A673 (cell line): ENCODE measurements at regions not wholly inside any gene's neighbourhood (a gene's known extent, or its start where the extent isn't known, plus 50 kb on each side); places are given as distances from the start of the nearest gene placed in this dataset.
"Not testable (repeated sequence)": the region's sequence is repeated elsewhere in the genome, so short reads cannot be mapped to it uniquely, and the experiment has no call there.

Experiments used
- BruUV-seq: library from RNA; stranded (reverse); fragments of 400-500 nt; replicated peaks from 2 replicates; lab custom pipeline; 2021; lab: Mats Ljungman, UMichigan
- CTCF ChIA-PET: fragments of 300-600 bp; sonication (Branson Sonifier 250); formaldehyde crosslinking; loops from one replicate; lab custom pipeline; 2022; ENCODE audit warnings: antibody characterized with exemption; lab: Charles Lee
- POLR2A ChIA-PET: fragments of 300-600 bp; sonication (Branson Sonifier 250); formaldehyde crosslinking; loops from one replicate; lab custom pipeline; 2022; ENCODE audit warnings: antibody characterized with exemption; ENCODE audit not compliant: low non-redundant PET; lab: Charles Lee
- DNase-seq: peaks from one replicate; pipeline ENCODE4 v3.0.0-alpha.2; 2015; ENCODE audit warnings: low spot score
- H3K27ac ChIP-seq: fragments of 200-600 bp; sonication (generic); 2 replicates; pipeline ENCODE4 v1.5.1; 2016; ENCODE audit warnings: mixed run types, low read depth, mild to moderate bottlenecking, mixed read lengths, antibody characterized with exemption, low read length; ENCODE audit not compliant: poor library complexity, severe bottlenecking
- H3K27me3 ChIP-seq: fragments of 200-600 bp; sonication (generic); replicated peaks from 2 replicates; pipeline ENCODE4 v1.6.1; 2017; ENCODE audit warnings: mixed run types, low read depth, mild to moderate bottlenecking, mixed read lengths, antibody characterized with exemption, low read length; ENCODE audit not compliant: insufficient read depth, poor library complexity
- H3K36me3 ChIP-seq: fragments of 200-600 bp; sonication (generic); 2 replicates; pipeline ENCODE4 v1.6.1; 2016; ENCODE audit warnings: mixed run types, mild to moderate bottlenecking, mixed read lengths, antibody characterized with exemption, low read length; ENCODE audit not compliant: insufficient read depth, poor library complexity, severe bottlenecking
- H3K4me1 ChIP-seq: fragments of 200-600 bp; sonication (generic); 2 replicates; pipeline ENCODE4 v1.6.1; 2017; ENCODE audit warnings: mixed run types, mild to moderate bottlenecking, mixed read lengths, antibody characterized with exemption, low read length; ENCODE audit not compliant: insufficient read depth, poor library complexity, severe bottlenecking
- H3K4me3 ChIP-seq: fragments of 200-600 bp; sonication (generic); 2 replicates; pipeline ENCODE4 v1.5.1; 2016; ENCODE audit warnings: low read depth, mixed run types, mild to moderate bottlenecking, mixed read lengths, low read length; ENCODE audit not compliant: poor library complexity, severe bottlenecking
- H3K9me3 ChIP-seq: fragments of 200-600 bp; sonication (generic); 2 replicates; pipeline ENCODE4 v1.6.1; 2016; ENCODE audit warnings: mixed run types, low read depth, mild to moderate bottlenecking, mixed read lengths, antibody characterized with exemption, low read length; ENCODE audit not compliant: poor library complexity, severe bottlenecking
- intact Hi-C: fragments of 100-400 bp; cut with micrococcal nuclease; formaldehyde crosslinking; loops from one replicate; pipeline ENCODE4 v1.10.0; 2022; ENCODE audit not compliant: unreplicated experiment

DNA sequence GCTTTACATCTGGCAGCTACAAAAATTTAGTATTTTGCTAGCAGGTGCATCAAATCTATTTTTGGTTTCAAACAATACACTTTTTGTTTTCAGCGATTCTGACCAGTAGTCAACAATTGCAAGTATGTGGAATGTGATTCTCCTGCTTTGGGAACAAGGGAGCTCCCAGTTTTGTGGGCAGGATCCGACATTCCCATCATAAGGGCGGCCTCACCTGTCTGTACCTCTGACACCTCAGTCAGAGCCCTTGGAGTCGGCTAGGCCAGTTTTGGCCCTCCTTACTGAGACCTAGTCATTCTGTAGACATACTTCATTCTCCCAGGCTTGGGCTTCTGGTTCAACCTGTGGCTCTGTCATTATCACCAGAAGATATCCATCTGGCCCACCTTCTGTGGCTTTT is 269.0 kb upstream of the PLGLB2 start:
- POLR2A ChIA-PET, H3K9me3 ChIP-seq, intact Hi-C loops, CTCF ChIA-PET, H3K27ac ChIP-seq, BruUV-seq, H3K36me3 ChIP-seq, H3K27me3 ChIP-seq, DNase-seq, H3K4me3 ChIP-seq, H3K4me1 ChIP-seq: not testable (repeated sequence)

DNA sequence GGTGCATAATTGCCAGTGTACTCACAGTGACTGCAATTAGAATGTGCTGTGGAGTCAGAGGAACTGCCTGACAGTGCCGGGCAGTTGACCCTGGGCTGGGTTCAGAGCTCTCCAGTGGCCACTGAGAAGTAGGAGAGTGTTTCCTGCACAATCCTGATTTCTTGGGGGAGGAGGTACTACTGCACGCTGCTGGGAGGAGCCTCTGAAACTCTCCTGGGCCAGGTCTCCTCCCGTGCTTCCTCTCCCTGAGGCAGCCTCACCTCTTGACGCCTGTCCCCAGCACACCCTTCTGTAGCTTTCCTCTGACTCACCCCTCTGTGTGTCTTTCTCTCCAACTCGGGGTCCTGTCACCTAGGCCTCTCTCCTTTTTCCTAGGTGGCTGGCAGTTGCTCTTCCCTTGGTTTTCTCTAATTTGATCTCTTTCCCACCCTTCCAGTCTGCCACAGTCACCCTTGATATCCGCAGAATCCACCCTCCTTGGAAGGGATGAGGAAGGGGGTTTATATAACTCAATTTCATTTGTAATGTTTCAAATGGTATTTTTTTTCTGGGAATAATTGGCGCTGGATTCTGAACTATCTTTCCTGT is 264.7 kb upstream of the PLGLB2 start:
- DNase-seq = not testable (repeated sequence)

DNA sequence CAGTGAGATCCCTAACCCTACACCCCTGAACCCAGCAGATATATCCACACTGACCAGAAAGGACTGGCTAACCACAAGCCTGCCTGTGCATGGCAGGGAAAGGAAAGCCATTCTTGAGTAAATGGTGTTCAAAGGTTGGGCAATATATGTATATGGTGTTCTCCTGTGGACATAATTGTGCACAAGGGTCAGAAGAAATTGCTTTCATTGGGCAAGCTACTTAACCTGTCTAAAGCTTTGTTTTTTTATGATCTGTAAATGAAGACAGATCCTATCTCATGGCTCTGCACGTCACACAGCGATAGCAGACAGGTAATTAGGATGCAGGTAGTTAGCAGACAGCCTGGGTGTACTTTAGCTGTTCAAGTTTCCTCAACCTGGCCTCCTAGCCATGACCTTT is 263.5 kb upstream of the PLGLB2 start:
- CTCF ChIA-PET, POLR2A ChIA-PET, H3K27ac ChIP-seq, H3K4me3 ChIP-seq, DNase-seq, H3K4me1 ChIP-seq, BruUV-seq, H3K36me3 ChIP-seq, intact Hi-C loops, H3K27me3 ChIP-seq, H3K9me3 ChIP-seq: not testable (repeated sequence)

More for the DNA sequence above, 264.7 kb upstream of the PLGLB2 start:
- CTCF ChIA-PET, intact Hi-C loops, H3K9me3 ChIP-seq, H3K4me3 ChIP-seq, H3K36me3 ChIP-seq, H3K4me1 ChIP-seq, H3K27me3 ChIP-seq, H3K27ac ChIP-seq, POLR2A ChIA-PET, BruUV-seq: not testable (repeated sequence)

DNA sequence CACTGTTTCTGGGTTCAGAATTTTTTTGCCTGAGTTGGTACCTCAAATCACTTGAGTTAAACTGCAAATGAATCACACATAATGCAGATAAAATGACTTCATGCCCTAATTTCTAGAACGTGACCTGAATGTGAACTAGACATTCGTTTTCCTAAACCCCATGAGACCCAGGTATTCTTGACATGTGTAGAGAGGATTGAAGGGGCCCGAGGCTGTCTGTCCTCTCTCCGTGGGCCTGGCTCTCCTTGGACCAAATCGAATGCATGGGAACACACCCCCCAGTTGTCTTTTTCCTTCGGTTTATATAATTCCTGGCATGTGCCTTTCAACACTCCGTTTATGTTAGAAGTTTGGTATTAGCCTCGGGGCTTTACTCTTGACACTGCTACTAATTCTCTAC is 262.4 kb upstream of the PLGLB2 start:
- POLR2A ChIA-PET, H3K4me1 ChIP-seq: not testable (repeated sequence)

DNA sequence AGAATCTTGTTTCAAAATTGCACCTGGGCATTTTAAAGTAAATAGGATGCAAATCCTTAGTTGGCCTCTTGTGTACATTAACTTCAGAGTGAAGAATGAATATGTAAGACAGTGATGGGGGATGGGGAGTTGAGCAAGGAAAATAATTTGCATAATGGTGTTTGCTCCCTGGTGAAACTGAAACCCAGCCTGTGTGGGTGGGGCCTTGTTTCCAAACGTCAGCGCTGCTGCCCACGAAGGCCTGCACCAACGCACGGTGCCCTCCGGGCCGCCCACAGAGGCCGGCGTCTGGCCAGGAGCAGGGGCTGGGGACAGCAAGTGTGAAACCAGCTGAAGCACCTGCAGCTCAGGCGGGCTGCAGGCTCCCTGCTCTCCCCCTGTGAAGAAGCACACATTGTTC is 262.0 kb upstream of the PLGLB2 start:
- H3K9me3 ChIP-seq, BruUV-seq, DNase-seq, H3K27me3 ChIP-seq, intact Hi-C loops, H3K36me3 ChIP-seq, H3K27ac ChIP-seq, H3K4me1 ChIP-seq, CTCF ChIA-PET, POLR2A ChIA-PET: not testable (repeated sequence)
- H3K4me3 ChIP-seq = peak overlapping the region; percentile 27

More for the DNA sequence above, 262.4 kb upstream of the PLGLB2 start:
- BruUV-seq, H3K27me3 ChIP-seq, H3K36me3 ChIP-seq, intact Hi-C loops, H3K9me3 ChIP-seq, DNase-seq, H3K27ac ChIP-seq, CTCF ChIA-PET: not testable (repeated sequence)
- H3K4me3 ChIP-seq = peak overlapping the region; percentile 27

DNA sequence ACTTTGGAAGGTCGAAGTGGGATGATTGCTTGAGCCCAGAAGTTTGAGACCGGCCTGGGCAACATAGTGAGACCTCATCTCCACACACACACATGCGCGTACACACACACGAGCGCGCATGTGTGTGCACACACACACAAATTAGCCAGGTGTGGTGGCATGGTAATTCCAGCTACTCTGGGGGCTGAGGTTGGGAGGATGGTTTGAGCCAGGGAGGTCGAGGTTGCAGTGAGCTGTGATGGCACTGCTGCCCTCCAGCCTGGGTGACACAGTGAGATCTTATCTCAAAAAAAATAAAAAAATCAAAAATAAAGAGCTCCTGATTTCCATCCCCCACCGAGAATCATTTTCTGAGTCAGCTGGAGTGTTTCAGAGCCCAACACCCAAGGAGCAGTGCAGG is 261.5 kb upstream of the PLGLB2 start:
- CTCF ChIA-PET, H3K27me3 ChIP-seq, BruUV-seq, H3K36me3 ChIP-seq, H3K4me1 ChIP-seq, intact Hi-C loops, H3K4me3 ChIP-seq, POLR2A ChIA-PET, DNase-seq, H3K9me3 ChIP-seq, H3K27ac ChIP-seq: not testable (repeated sequence)

DNA sequence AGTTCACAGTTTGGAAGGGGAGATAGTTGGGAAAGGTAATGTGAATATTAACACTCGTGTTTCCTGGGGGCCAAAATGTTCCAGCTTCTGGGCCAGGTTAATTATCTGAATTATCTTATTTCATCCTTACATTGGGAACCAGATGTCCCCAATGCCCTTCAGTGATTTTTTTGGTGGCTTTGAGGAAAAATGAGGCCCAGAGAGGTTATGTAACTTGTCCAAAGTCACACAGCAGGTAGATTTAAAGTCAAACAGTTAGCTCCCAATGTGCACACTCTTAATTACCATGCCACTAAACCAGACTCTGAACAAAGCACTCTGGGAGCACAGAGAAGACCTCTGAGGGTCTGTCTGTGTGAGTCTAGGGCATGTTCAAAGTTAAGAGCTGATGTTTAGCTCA is 259.9 kb upstream of the PLGLB2 start:
- H3K4me3 ChIP-seq, H3K27ac ChIP-seq, H3K36me3 ChIP-seq, H3K27me3 ChIP-seq, BruUV-seq, H3K9me3 ChIP-seq, H3K4me1 ChIP-seq, POLR2A ChIA-PET, CTCF ChIA-PET, intact Hi-C loops, DNase-seq: not testable (repeated sequence)

DNA sequence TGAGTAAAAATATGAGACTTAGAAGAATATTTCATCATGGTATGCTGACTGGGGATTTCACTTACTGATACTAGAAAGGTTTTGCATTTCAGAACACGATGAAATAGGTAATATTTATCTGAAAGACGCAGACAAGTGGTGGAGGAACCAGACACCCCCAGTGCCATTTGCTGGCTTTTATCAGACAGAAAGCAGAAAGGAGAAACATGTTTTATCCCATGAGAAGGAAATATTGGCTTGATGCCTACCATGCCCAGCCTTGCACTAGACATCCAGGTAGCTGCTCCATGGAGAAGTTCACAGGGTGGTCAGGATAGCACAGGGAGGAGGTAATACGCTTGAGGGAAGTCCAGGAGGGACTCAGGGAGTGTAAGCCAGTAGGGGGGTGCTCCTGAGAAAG is 258.9 kb upstream of the PLGLB2 start:
- H3K27me3 ChIP-seq, H3K36me3 ChIP-seq, H3K27ac ChIP-seq, CTCF ChIA-PET, BruUV-seq, H3K4me1 ChIP-seq, intact Hi-C loops, H3K9me3 ChIP-seq, DNase-seq, H3K4me3 ChIP-seq, POLR2A ChIA-PET: not testable (repeated sequence)
